ENCODE measurements at regions not wholly inside any gene's neighbourhood (a gene's known extent, or its start where the extent isn't known, plus 50 kb on each side); places are given as distances from the start of the nearest gene placed in this dataset.

DNA sequence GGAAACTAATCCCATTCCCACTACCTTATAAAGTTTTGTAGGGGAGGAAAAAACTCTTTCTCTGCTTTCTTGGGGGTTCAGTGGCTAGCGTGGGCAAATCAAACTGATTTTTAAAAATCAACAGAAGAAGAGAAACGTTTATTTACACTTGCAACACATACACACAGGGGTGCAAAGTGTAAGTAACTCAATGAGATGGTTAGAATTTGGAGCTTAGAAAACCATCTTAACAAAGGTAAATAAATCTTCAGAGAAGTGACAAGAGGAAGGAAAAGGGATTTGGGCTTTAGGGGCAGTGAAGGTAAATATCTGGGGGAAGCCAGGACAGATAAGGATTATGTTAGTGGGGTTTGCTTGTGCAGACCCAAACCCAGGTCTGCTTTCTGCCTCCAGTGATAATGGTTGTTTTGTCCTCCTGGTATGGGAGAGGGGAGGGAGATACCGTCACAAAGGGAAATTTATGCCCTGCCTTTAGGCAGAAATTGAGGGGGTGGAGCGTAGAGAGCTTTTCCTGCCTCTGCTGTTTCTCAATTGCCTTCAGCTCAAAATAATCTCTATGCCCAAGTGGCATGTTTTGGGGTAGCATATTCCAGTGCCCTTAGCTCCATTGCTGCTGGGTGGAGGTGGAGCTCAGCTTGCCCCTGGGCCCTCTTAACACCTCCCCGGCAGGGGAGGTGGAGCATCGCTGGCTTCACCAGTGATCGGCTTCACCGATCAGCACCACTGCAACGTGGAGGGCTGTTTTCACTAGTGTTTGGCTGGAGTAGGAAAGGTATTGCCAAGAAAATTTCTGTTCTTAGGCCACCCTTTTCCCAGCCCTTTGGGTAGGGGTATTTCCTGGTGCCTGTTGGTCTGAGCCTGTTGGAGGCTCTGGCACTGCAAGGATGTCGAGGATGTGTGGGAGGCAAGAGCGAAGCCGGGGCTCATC lies 92.2 kb downstream of the TEX51 start:
- DNase-seq (ENCODE audit: low read depth in 2 of 2), result no peak

DNA sequence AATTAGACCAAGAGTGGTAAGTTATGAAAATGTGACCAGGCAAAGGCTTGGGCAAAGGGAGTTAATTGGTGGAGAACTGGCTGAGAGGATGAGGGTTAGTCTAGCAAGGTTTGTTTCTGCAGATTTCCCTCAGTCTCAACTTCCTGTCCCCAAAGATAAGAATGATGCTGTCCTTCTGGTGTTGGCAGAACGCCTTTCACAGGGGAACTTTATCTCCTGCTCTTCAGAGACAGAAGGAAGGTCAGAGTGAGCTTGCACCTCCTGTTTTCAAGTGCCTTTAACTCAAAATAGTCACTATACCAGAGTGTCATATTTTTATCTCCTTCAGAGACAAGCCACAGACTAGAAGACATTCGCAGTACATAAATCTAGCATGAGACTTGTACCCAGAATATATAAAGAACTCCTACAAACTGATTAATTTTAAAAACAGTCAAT lies 95.7 kb downstream of the TEX51 start:
- DNase-seq (ENCODE audit: low read depth in 2 of 2), result no peak

DNA sequence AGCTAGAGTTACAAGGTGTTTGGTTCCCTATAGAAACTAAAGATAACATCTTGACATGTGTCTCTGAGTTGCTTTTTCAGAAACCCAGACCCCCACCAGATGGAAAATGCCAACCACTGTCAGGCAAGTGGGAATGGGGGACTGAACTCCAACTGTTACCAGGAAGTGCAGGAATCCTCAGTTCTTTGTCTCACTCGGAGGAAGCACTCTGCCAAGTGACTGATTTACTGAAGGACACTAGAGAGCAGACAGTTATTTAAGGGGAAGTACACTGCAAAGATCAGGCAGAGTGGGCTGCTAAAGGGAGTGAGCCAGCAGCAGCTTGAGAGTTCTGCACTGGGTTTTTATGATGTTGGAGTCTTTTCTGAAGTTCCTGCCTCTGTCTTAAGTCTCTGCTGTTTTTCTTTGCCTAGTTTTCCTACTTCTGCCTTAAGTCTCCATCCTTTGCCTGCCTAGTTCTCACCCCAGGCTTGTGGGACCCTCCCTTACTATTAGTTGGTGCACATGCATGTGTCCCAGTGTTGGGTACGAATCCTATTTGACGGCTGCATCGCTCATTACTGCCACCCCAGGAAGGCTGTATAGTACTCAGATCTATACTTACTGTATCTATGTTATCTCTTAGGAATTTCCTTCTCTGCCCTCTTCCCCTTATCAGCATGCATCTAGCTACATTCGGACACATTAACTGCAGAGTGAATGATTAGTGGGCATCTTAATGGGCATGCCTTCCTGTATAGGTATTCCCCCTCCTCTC lies 97.1 kb downstream of the TEX51 start:
- no peak for DNase-seq (ENCODE audit: low read depth in 2 of 2)

DNA sequence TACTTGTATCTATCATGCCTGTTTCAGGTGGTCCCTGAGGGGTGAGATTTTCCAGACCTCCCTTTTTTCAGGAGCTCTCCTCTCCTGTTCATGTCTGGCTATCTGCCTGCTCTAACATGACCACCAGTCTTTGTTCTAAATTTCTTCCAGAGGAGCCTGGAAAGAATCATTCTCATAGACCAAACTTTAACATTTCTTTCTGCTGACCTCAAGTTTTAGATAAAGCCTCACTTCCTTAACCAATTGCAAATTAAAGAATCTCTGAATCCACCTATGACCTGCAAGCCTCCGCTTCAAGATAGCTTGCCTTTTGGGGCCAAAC lies 97.6 kb downstream of the TEX51 start:
- DNase-seq (ENCODE audit: low read depth in 2 of 2), result no peak
